ENCODE measurements at regions not wholly inside any gene's neighbourhood (a gene's known extent, or its start where the extent isn't known, plus 50 kb on each side); places are given as distances from the start of the nearest gene placed in this dataset.

GRCh38 chr14:58755031-58755925, 117.5 kb downstream of the DACT1 start:
- intact Hi-C loops (cut with micrococcal nuclease), result no loop called here
- Histone ChIP-seq H3K4me1 (ENCODE audit: control insufficient read depth, insufficient read depth, low read length) (no peaks in the 10 kb centered on the region), H3K9me3 (ENCODE audit: control insufficient read depth, insufficient read depth, low read length) (no peaks in the 10 kb centered on the region), H3K4me3 (ENCODE audit: low read length) (no peak overlapping the region), H3K27ac (ENCODE audit: low read length) (no peak overlapping the region), H3K36me3 (ENCODE audit: control insufficient read depth, insufficient read depth, low read length) (no peaks in the 10 kb centered on the region), H3K27me3 (ENCODE audit: control insufficient read depth, insufficient read depth, low read length) (no peaks in the 10 kb centered on the region)
- no peaks in the 10 kb centered on the region for H3K36me3 Mint-ChIP-seq
- ATAC-seq, result no peak
- TF ChIP-seq CTCF (IDR thresholded peaks at IDR 0.05), result no peak
- no peak overlapping the region for H3K27ac Mint-ChIP-seq
- H3K4me1 Mint-ChIP-seq, result no peaks in the 10 kb centered on the region
- DNase-seq, result no peak
- 77% methylated on average over 3 of the region's 3 CpGs for WGBS (ENCODE audit: insufficient coverage)
- no peak overlapping the region for H3K4me3 Mint-ChIP-seq
- no peaks in the 10 kb centered on the region for H3K9me3 Mint-ChIP-seq
- no peaks in the 10 kb centered on the region for H3K27me3 Mint-ChIP-seq (ENCODE audit: low read depth in 2 of 2)

- Mint-ChIP-seq H3K9me3 (no peaks in the 10 kb centered on the region), H3K4me3 (no peak overlapping the region), H3K27ac (no peak overlapping the region), H3K36me3 (no peaks in the 10 kb centered on the region), H3K4me1 (no peaks in the 10 kb centered on the region), H3K27me3 (ENCODE audit: low read depth in 2 of 2) (no peaks in the 10 kb centered on the region)
- ATAC-seq (no peak), DNase-seq (no peak)
- Histone ChIP-seq H3K4me1 (ENCODE audit: control insufficient read depth, insufficient read depth, low read length) (no peaks in the 10 kb centered on the region), H3K9me3 (ENCODE audit: control insufficient read depth, insufficient read depth, low read length) (no peaks in the 10 kb centered on the region), H3K27me3 (ENCODE audit: control insufficient read depth, insufficient read depth, low read length) (no peaks in the 10 kb centered on the region), H3K27ac (ENCODE audit: low read length) (no peak overlapping the region), H3K4me3 (ENCODE audit: low read length) (no peak overlapping the region), H3K36me3 (ENCODE audit: control insufficient read depth, insufficient read depth, low read length) (no peaks in the 10 kb centered on the region)
- no peak for TF ChIP-seq CTCF (IDR thresholded peaks at IDR 0.05)
- intact Hi-C loops (cut with micrococcal nuclease), result no loop called here
- WGBS (ENCODE audit: insufficient coverage), result 67% methylated on average over 2 of the region's 2 CpGs
Observed at GRCh38 chr14:58760121-58760520, 122.4 kb downstream of the DACT1 start.

- ATAC-seq, result no peak
- no peaks in the 10 kb centered on the region for H3K4me1 Mint-ChIP-seq
- Histone ChIP-seq H3K27ac (ENCODE audit: low read length) (no peak overlapping the region), H3K36me3 (ENCODE audit: control insufficient read depth, insufficient read depth, low read length) (no peaks in the 10 kb centered on the region), H3K9me3 (ENCODE audit: control insufficient read depth, insufficient read depth, low read length) (no peaks in the 10 kb centered on the region), H3K4me3 (ENCODE audit: low read length) (no peak overlapping the region), H3K4me1 (ENCODE audit: control insufficient read depth, insufficient read depth, low read length) (no peaks in the 10 kb centered on the region), H3K27me3 (ENCODE audit: control insufficient read depth, insufficient read depth, low read length) (no peaks in the 10 kb centered on the region)
- no peaks in the 10 kb centered on the region for H3K9me3 Mint-ChIP-seq
- H3K27me3 Mint-ChIP-seq (ENCODE audit: low read depth in 2 of 2), result no peaks in the 10 kb centered on the region
- H3K4me3 Mint-ChIP-seq, result no peak overlapping the region
- H3K27ac Mint-ChIP-seq, result no peak overlapping the region
- no peaks in the 10 kb centered on the region for H3K36me3 Mint-ChIP-seq
- DNase-seq, result no peak
- 100% methylated on average over 1 of the region's 1 CpG for WGBS (ENCODE audit: insufficient coverage)
- TF ChIP-seq CTCF (IDR thresholded peaks at IDR 0.05), result no peak
- intact Hi-C loops (cut with micrococcal nuclease), result no loop called here
Observed at GRCh38 chr14:58762629-58763028, 124.9 kb downstream of the DACT1 start.

GRCh38 chr14:58763210-58763609, 125.4 kb downstream of the DACT1 start:
- H3K36me3 ChIP-seq (ENCODE audit: control insufficient read depth, insufficient read depth, low read length), result no peaks in the 10 kb centered on the region
- ATAC-seq, result no peak
- 93% methylated on average over 4 of the region's 4 CpGs for WGBS (ENCODE audit: insufficient coverage)
- H3K4me3 ChIP-seq (ENCODE audit: low read length), result no peak overlapping the region
- intact Hi-C loops (cut with micrococcal nuclease), result no loop called here
- Mint-ChIP-seq H3K27me3 (ENCODE audit: low read depth in 2 of 2) (no peaks in the 10 kb centered on the region), H3K9me3 (no peaks in the 10 kb centered on the region), H3K27ac (no peak overlapping the region), H3K4me1 (no peaks in the 10 kb centered on the region), H3K36me3 (no peaks in the 10 kb centered on the region), H3K4me3 (no peak overlapping the region)
- no peaks in the 10 kb centered on the region for H3K27me3 ChIP-seq (ENCODE audit: control insufficient read depth, insufficient read depth, low read length)
- DNase-seq, result no peak
- no peaks in the 10 kb centered on the region for H3K9me3 ChIP-seq (ENCODE audit: control insufficient read depth, insufficient read depth, low read length)
- no peak for TF ChIP-seq CTCF (IDR thresholded peaks at IDR 0.05)
- no peaks in the 10 kb centered on the region for H3K4me1 ChIP-seq (ENCODE audit: control insufficient read depth, insufficient read depth, low read length)
- H3K27ac ChIP-seq (ENCODE audit: low read length), result no peak overlapping the region

Data from natural killer cell (primary cell).